Chondrocyte (in vitro differentiated cells): ENCODE measurements at regions not wholly inside any gene's neighbourhood (a gene's known extent, or its start where the extent isn't known, plus 50 kb on each side); places are given as distances from the start of the nearest gene placed in this dataset.
"Not testable (repeated sequence)": the region's sequence is repeated elsewhere in the genome, so short reads cannot be mapped to it uniquely, and the experiment has no call there.

ENCODE experiments used
- DNase-seq: peaks from one replicate; pipeline ENCODE4 v3.0.0; 2021; ENCODE audit warnings: mixed read lengths, low spot score
- H3K27ac Mint-ChIP-seq: one replicate; pipeline ENCODE4 v1.8.0; 2021; ENCODE audit warnings: mild to moderate bottlenecking, moderate library complexity, mixed read lengths; ENCODE audit not compliant: unreplicated experiment
- H3K27me3 Mint-ChIP-seq: 2 replicates; pipeline ENCODE4 v1.8.0; 2021; ENCODE audit warnings: low read depth, mixed read lengths
- H3K36me3 Mint-ChIP-seq: 2 replicates; pipeline ENCODE4 v1.8.0; 2021; ENCODE audit warnings: low read depth, mixed read lengths
- H3K4me1 Mint-ChIP-seq: 2 replicates; pipeline ENCODE4 v1.8.0; 2021; ENCODE audit warnings: low read depth, mild to moderate bottlenecking, mixed read lengths
- H3K4me3 Mint-ChIP-seq: one replicate; pipeline ENCODE4 v1.8.0; 2021; ENCODE audit warnings: mild to moderate bottlenecking, moderate library complexity, mixed read lengths; ENCODE audit not compliant: unreplicated experiment
- H3K9me3 Mint-ChIP-seq: 2 replicates; pipeline ENCODE4 v1.8.0; 2021; ENCODE audit warnings: low read depth, mixed read lengths
- TF ChIP-seq, protein P1 (sequence below): fragments of 200-600 bp; sonication (generic); IDR thresholded peaks from 2 replicates; pipeline ENCODE4 v1.5.0; 2021; ENCODE audit warnings: antibody characterized with exemption, mild to moderate bottlenecking, moderate library complexity

DNA sequence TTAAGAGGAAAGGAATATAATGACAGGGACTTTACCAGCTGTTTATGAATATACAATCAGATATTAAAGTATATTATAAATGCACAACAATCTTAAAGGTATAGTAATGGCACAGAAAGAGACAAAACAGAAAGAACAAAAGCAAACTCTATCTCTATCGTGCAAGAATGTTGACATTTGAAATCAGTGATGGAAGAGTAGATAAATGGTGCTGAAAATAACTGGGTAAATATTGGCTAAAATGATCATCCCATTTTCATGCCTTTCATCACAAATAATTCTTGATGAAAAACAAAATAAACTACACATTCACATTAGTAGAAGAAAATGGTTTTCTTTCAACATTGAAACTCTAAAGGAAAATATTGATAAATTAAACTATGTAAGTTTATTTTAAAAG lies 495.9 kb downstream of the IRS1 start:
- Mint-ChIP-seq H3K27ac (no peak overlapping the region), H3K36me3 (no peaks in the 10 kb centered on the region)

DNA sequence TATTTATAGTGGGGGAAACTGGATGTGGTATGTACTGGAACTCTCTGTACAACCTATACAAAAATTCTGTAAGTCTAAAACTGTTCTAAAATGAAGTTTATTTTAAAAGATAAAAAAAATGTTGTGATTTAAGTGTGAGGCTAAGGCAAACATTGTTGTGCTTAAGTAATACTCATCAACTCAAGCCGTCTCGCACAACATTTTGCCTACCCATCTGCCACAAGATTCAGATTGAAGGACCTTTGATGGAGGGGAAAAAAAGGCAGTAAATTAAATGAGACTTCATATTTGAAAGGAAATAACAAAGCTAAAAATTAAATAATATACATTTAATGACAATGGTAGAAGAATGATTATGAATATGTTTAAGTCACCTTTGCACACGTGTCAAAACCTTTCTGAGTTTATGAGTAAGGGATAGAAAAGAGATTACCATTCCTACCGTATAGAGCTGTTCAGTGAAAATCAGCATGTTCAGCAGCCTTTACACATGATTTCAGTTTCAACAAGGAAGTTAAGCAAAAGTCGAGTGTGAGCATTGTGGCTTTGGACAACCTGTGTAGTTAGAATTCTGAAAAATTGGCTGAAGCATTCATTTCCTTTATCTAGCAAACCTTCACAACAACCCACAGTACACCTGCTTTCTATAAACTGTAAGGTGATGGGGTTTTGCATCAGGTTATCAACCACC lies 499.3 kb downstream of the IRS1 start:
- H3K27ac Mint-ChIP-seq: no peak overlapping the region
- H3K4me1 Mint-ChIP-seq: no peaks in the 10 kb centered on the region
- DNase-seq: no peak
- TF ChIP-seq, protein P1, sequence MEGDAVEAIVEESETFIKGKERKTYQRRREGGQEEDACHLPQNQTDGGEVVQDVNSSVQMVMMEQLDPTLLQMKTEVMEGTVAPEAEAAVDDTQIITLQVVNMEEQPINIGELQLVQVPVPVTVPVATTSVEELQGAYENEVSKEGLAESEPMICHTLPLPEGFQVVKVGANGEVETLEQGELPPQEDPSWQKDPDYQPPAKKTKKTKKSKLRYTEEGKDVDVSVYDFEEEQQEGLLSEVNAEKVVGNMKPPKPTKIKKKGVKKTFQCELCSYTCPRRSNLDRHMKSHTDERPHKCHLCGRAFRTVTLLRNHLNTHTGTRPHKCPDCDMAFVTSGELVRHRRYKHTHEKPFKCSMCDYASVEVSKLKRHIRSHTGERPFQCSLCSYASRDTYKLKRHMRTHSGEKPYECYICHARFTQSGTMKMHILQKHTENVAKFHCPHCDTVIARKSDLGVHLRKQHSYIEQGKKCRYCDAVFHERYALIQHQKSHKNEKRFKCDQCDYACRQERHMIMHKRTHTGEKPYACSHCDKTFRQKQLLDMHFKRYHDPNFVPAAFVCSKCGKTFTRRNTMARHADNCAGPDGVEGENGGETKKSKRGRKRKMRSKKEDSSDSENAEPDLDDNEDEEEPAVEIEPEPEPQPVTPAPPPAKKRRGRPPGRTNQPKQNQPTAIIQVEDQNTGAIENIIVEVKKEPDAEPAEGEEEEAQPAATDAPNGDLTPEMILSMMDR: no peak
- no peaks in the 10 kb centered on the region for H3K27me3 Mint-ChIP-seq
- H3K36me3 Mint-ChIP-seq: no peaks in the 10 kb centered on the region
- H3K9me3 Mint-ChIP-seq: peaks cover 3% of the 10 kb centered on the region
- no peak overlapping the region for H3K4me3 Mint-ChIP-seq

More for the DNA sequence above, 495.9 kb downstream of the IRS1 start:
- H3K9me3 Mint-ChIP-seq: no peaks in the 10 kb centered on the region
- TF ChIP-seq, protein P1: no peak
- no peaks in the 10 kb centered on the region for H3K4me1 Mint-ChIP-seq
- H3K4me3 Mint-ChIP-seq: no peak overlapping the region
- no peak for DNase-seq
- no peaks in the 10 kb centered on the region for H3K27me3 Mint-ChIP-seq

DNA sequence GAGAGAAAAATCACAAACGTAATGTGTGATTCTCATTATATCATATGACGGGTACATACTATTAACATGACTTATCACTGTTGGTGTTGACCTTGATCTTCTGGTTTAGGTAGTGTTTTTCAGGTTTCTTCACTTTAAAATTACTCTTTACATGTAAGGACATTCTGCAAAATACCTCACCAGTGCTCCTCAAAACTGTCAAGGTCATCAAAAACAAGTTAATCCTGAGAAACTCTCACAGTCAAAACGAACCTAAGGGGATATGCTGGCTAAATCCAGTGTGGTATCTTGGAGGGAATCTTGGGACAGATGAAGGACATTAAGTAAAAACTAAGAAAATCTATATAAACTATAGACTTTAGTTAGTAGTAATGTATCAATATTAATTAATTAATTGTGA lies 499.8 kb downstream of the IRS1 start:
- Mint-ChIP-seq H3K9me3 (peaks cover 3% of the 10 kb centered on the region), H3K4me1 (no peaks in the 10 kb centered on the region), H3K4me3 (no peak overlapping the region), H3K27me3 (no peaks in the 10 kb centered on the region), H3K36me3 (no peaks in the 10 kb centered on the region), H3K27ac (no peak overlapping the region)
- no peak for DNase-seq
- TF ChIP-seq, protein P1: no peak

DNA sequence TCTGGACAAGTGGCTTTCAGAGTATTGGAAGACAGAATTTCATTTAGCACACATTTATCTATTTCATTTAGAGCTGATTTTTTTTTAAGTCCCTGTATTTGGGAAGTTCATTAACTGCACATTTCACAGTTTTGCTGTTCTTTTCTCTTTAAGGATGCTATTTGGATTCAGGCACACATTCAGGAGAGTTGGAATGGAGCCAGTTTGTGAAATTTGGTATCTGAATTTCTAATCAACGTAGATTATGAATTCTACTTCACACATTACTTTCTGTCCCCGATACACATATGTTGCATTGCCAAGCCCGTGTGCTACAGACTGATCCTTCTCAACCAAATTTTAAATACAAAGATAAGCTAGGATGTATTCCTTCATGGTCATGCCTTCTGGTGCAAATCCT lies 503.9 kb downstream of the IRS1 start:
- H3K4me3 Mint-ChIP-seq: no peak overlapping the region

DNA sequence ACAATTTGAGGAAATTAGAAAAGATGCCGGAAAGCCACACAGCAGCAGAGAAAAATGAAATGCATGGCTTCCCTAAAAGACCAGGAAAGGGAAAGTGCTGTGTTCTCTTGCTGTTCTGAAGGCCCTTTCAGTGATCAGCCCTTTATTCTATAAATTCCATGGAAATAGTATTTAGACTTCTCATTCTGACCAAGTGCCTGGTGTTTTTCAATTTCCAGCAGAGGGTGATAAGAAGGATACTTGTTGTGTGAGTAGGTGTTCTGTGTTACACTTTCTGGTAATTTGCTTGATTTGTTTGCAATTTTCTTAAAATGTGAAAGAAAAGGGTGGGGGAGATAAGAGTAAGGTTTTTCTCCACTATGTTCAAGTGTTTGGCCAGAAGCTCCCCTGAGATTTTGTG lies 504.5 kb downstream of the IRS1 start:
- Mint-ChIP-seq H3K4me3 (no peak overlapping the region), H3K36me3 (peaks cover 5% of the 10 kb centered on the region), H3K9me3 (peaks cover 23% of the 10 kb centered on the region), H3K4me1 (no peaks in the 10 kb centered on the region), H3K27me3 (no peaks in the 10 kb centered on the region), H3K27ac (no peak overlapping the region)
- no peak for DNase-seq
- TF ChIP-seq, protein P1: no peak

More for the DNA sequence above, 503.9 kb downstream of the IRS1 start:
- no peak overlapping the region for H3K27ac Mint-ChIP-seq
- H3K36me3 Mint-ChIP-seq: peaks cover 5% of the 10 kb centered on the region
- no peak for DNase-seq
- no peaks in the 10 kb centered on the region for H3K27me3 Mint-ChIP-seq
- no peaks in the 10 kb centered on the region for H3K4me1 Mint-ChIP-seq
- H3K9me3 Mint-ChIP-seq: peaks cover 20% of the 10 kb centered on the region
- TF ChIP-seq, protein P1: no peak

DNA sequence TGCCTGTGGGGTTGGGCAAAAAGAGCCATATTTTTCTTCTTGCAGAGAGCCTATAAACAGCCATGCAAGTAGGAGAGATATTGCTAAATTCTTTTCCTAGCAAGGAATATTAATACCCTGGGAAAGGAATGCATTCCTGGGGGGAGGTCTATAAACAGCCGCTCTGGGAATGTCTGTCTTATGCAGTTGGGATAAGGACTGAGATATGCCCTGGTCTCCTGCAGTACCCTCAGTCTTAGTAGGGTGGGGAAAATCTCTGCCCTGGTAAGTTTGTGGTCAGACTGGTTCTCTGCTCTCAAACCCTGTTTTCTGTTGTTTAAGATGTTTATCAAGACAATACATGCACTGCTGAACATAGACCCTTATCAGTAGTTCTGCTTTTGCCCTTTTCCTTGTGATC lies 508.3 kb downstream of the IRS1 start:
- not testable (repeated sequence) for H3K36me3 Mint-ChIP-seq, H3K4me3 Mint-ChIP-seq, H3K4me1 Mint-ChIP-seq, DNase-seq, H3K27me3 Mint-ChIP-seq, H3K27ac Mint-ChIP-seq
- H3K9me3 Mint-ChIP-seq: peaks cover 20% of the 10 kb centered on the region
